GM13976 (cell line): ENCODE measurements at regions not wholly inside any gene's neighbourhood (a gene's known extent, or its start where the extent isn't known, plus 50 kb on each side); places are given as distances from the start of the nearest gene placed in this dataset.

Source experiments
- DNase-seq: peaks from one replicate; pipeline ENCODE4 v3.0.0; 2012; ENCODE audit warnings: low spot score
- CTCF ChIP-seq: IDR thresholded peaks from 2 replicates; pipeline ENCODE4 v1.5.1; 2012; ENCODE audit warnings: borderline replicate concordance, mild to moderate bottlenecking; ENCODE audit not compliant: insufficient read depth; ENCODE audit errors: extremely low read depth, missing control alignments, control extremely low read depth
- in situ Hi-C: fragments of 300-500 bp; cut with MboI; formaldehyde crosslinking; loops from one replicate; pipeline ENCODE4 v1.12.0; 2022; ENCODE audit warnings: low sequenced_read_pairs, mixed read lengths, inconsistent platforms; ENCODE audit not compliant: unreplicated experiment

- TF ChIP-seq CTCF, result no peak
- in situ Hi-C loops, result no loop called here
- DNase-seq, result no peak
Measured at GRCh38 chr2:7895289-7895688, 786.6 kb upstream of the ID2 start.

DNA sequence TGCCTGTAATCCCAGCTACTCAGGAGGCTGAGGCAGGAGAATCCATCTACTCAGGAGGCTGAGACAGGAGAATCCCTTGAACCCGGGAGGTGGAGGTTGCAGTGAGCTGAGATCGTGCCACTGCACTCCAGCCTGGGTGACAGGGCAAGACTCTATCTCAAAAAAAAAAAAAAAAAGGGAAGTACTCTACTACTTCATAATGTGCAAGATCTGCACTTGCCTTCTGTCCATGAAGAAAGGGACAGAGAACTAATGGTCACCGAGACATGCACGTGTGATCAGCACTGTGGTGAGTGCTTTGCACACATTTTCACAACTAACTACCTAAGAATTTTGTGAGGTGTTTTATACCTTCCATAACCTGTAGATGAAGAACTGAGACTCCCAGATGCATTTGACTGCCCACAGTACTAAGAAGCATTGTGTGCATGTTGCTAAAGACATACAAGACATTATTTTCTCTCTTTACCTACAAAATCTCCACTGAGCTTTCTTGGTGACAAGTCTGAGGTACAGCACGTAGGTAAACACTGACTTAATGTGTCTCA is 784.8 kb upstream of the ID2 start:
- in situ Hi-C loops, result no loop called here
- no peak for DNase-seq
- TF ChIP-seq CTCF, result no peak

DNA sequence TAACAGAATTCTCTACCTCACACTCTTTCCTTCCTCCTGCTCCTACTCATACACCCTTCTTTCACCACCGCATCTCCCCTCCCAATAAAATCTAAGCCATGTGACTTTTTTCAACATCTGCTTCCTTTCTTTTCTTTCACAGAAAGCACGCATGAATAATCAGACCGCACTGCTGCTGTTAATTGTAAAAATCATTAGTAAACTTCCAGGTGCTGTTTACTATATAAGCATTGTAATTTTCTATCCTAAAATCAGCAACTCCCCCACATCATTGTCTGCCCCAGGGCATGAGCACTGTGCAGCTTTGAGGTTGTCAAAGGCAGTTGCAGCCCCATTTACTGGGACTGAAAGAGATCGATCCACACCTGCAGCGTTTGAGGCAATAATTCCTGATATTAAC is 782.6 kb upstream of the ID2 start:
- no peak for DNase-seq
- in situ Hi-C loops, result no loop called here
- TF ChIP-seq CTCF, result no peak

- in situ Hi-C loops, result no loop called here
- no peak for DNase-seq
- no peak for TF ChIP-seq CTCF
Measured at GRCh38 chr2:7899923-7900322, 781.9 kb upstream of the ID2 start.

DNA sequence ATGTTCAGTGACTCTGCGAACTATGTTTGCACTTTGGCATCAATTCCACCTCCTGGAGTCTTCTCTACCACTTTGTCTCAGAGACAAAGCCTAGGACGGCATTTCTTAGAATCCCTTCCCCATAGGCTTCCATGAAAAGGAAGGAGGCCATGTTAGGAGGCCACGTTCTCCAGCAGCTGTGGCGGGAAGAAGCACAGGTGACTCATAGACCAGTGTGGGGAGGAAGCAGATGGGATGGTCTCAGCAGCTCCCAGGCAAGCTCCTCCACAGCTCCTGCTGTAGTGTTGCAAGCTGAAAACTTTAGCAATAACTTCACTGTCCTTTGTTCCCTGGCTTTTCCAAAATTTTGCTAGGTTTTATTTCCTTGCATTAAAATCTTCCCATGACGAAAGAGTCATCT is 781.3 kb upstream of the ID2 start:
- in situ Hi-C loops, result no loop called here
- DNase-seq, result no peak
- TF ChIP-seq CTCF, result no peak

GRCh38 chr2:7902251-7902765 is 779.5 kb upstream of the ID2 start:
- in situ Hi-C loops, result no loop called here
- no peak for DNase-seq
- TF ChIP-seq CTCF, result no peak
